Vagina (tissue), 2 donors: ENCODE measurements at regions not wholly inside any gene's neighbourhood (a gene's known extent, or its start where the extent isn't known, plus 50 kb on each side); places are given as distances from the start of the nearest gene placed in this dataset.

Experiments used
- POLR2A ChIP-seq, 2 donors: fragments of 450-650 bp; IDR thresholded peaks; one replicate each; pipeline ENCODE4 v1.6.1; 2017; ENCODE audit warnings: antibody characterized with exemption in 2 of 2, mild to moderate bottlenecking in 2 of 2, moderate library complexity in 2 of 2
- POLR2AphosphoS5 ChIP-seq, 2 donors: sonication (generic); formaldehyde crosslinking; IDR thresholded peaks; one replicate each; pipeline ENCODE4 v1.9.0; 2017; ENCODE audit warnings: antibody characterized with exemption in 2 of 2, mild to moderate bottlenecking in 2 of 2, low read depth in 1 of 2; ENCODE audit not compliant: insufficient read depth in 1 of 2
- TF ChIP-seq, protein P1 (sequence below), 3 experiments: fragments of 450-650 bp in 2 of 3; fragments of 200-600 bp in 1 of 3; sonication (generic) in 1 of 3; IDR thresholded peaks; one replicate each; pipeline ENCODE4 v1.5.1; 2017 to 2019; ENCODE audit warnings: antibody characterized with exemption in 3 of 3, mild to moderate bottlenecking in 2 of 3, moderate library complexity in 2 of 3

DNA sequence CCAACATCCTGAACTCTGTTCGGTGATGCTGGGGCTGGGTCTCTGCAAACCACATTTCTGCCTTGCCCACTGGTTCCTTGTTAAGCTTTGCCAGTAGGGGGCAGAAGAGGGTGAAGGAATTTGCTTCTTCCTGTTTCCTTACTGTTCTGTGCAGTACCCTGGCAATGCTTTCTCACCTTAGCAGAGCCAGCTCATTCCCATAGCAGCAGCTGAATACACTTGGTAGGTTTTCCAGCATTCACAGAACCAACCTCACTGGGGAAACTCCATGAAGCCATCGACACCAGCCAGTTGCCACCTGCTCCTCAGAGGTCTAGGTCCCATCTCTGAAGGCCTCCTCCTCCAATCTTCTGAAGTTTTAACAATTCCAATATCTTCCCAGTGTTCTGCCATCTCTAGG is 308.4 kb downstream of the PDCD6IP start:
- TF ChIP-seq, protein P1, sequence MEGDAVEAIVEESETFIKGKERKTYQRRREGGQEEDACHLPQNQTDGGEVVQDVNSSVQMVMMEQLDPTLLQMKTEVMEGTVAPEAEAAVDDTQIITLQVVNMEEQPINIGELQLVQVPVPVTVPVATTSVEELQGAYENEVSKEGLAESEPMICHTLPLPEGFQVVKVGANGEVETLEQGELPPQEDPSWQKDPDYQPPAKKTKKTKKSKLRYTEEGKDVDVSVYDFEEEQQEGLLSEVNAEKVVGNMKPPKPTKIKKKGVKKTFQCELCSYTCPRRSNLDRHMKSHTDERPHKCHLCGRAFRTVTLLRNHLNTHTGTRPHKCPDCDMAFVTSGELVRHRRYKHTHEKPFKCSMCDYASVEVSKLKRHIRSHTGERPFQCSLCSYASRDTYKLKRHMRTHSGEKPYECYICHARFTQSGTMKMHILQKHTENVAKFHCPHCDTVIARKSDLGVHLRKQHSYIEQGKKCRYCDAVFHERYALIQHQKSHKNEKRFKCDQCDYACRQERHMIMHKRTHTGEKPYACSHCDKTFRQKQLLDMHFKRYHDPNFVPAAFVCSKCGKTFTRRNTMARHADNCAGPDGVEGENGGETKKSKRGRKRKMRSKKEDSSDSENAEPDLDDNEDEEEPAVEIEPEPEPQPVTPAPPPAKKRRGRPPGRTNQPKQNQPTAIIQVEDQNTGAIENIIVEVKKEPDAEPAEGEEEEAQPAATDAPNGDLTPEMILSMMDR (IDR thresholded peaks at IDR 0.05) = no peak
- TF ChIP-seq POLR2A (IDR thresholded peaks at IDR 0.05) (no peak), POLR2AphosphoS5 (IDR thresholded peaks at IDR 0.05; ENCODE audit: insufficient read depth in 1 of 2, low read depth in 1 of 2) (no peak)
